HCT116 (cell line): ENCODE measurements at regions not wholly inside any gene's neighbourhood (a gene's known extent, or its start where the extent isn't known, plus 50 kb on each side); places are given as distances from the start of the nearest gene placed in this dataset.

ENCODE experiments used
- CEBPB ChIP-seq: IDR thresholded peaks from 2 replicates; pipeline ENCODE4 v1.6.1; 2012; ENCODE audit warnings: low read depth
- CTCF ChIP-seq, 3 experiments: fragments of 200-600 bp in 1 of 3; sonication (generic) in 1 of 3; IDR thresholded peaks in 2 of 3; conservative IDR thresholded peaks in 1 of 3; 2 replicates each; pipeline ENCODE4 v1.5.1; 2012 to 2017; ENCODE audit warnings: low read depth in 2 of 3, low read length in 2 of 3, antibody characterized with exemption in 1 of 3, borderline replicate concordance in 1 of 3, control low read depth in 1 of 3, mild to moderate bottlenecking in 1 of 3, mixed read lengths in 1 of 3, mixed run types in 1 of 3, moderate library complexity in 1 of 3; ENCODE audit not compliant: insufficient read depth in 1 of 3
- EZH2 ChIP-seq: fragments of 200-600 bp; sonication (generic); IDR thresholded peaks from 2 replicates; pipeline ENCODE4 v1.6.1; 2017; ENCODE audit warnings: antibody characterized with exemption, mixed run types
- EZH2phosphoT487 ChIP-seq: fragments of 200-600 bp; IDR thresholded peaks from 2 replicates; pipeline ENCODE4 v1.6.1; 2018; ENCODE audit warnings: antibody characterized with exemption, borderline replicate concordance
- FOSL1 ChIP-seq: IDR thresholded peaks from 2 replicates; pipeline ENCODE4 v1.6.1; 2012; ENCODE audit warnings: low read depth
- MAX ChIP-seq: IDR thresholded peaks from 2 replicates; pipeline ENCODE4 v1.6.1; 2012
- POLR2A ChIP-seq: IDR thresholded peaks from 2 replicates; pipeline ENCODE4 v1.7.0; 2011; ENCODE audit warnings: borderline replicate concordance; ENCODE audit not compliant: insufficient read depth, insufficient read length; ENCODE audit errors: extremely low read depth
- POLR2AphosphoS5 ChIP-seq: IDR thresholded peaks from 2 replicates; pipeline ENCODE4 v1.6.1; 2011; ENCODE audit warnings: mild to moderate bottlenecking, low read depth, low read length, moderate library complexity
- RAD21 ChIP-seq: IDR thresholded peaks from 2 replicates; pipeline ENCODE4 v1.6.1; 2012; ENCODE audit warnings: low read depth, mild to moderate bottlenecking
- REST ChIP-seq: IDR thresholded peaks from 2 replicates; pipeline ENCODE4 v1.6.1; 2012; ENCODE audit warnings: low read depth
- SP1 ChIP-seq: IDR thresholded peaks from 2 replicates; pipeline ENCODE4 v1.6.1; 2012; ENCODE audit warnings: low read depth
- YY1 ChIP-seq: IDR thresholded peaks from 2 replicates; pipeline ENCODE4 v1.6.1; 2011; ENCODE audit warnings: low read length, low read depth, moderate library complexity, mild to moderate bottlenecking; ENCODE audit not compliant: insufficient replicate concordance; ENCODE audit errors: extremely low read depth
- ZFX ChIP-seq: fragments of 450-650 bp; IDR thresholded peaks from 2 replicates; pipeline ENCODE4 v1.6.1; 2017
- ZNF274 ChIP-seq: fragments of 200-500 bp; sonication (Bioruptor generic); IDR thresholded peaks from 2 replicates; pipeline ENCODE4 v1.6.1; 2014; ENCODE audit warnings: mild to moderate bottlenecking, low read depth, low read length, inconsistent platforms

- TF ChIP-seq CTCF (IDR thresholded peaks at IDR 0.05 in 2 of 3, conservative IDR thresholded peaks at IDR 0.05 in 1 of 3; ENCODE audit: borderline replicate concordance in 1 of 3, insufficient read depth in 1 of 3, low read depth in 2 of 3, low read length in 2 of 3) (no peak), FOSL1 (no peak), POLR2AphosphoS5 (no peak), POLR2A (no peak), REST (no peak), EZH2phosphoT487 (no peak), EZH2 (no peak), CEBPB (no peak), YY1 (no peak), MAX (no peak), RAD21 (no peak), ZNF274 (no peak), SP1 (no peak), ZFX (no peak)
These were observed 167.9 kb upstream of the TNFAIP3 start for GRCh38 chr6:137699031-137699683.
